HG03469 (cell line): ENCODE measurements at regions not wholly inside any gene's neighbourhood (a gene's known extent, or its start where the extent isn't known, plus 50 kb on each side); places are given as distances from the start of the nearest gene placed in this dataset.
A peak's percentile ranks its signal among the peaks of the same experiment; 100 is the strongest.

Source experiments
- ATAC-seq: cut with Tn5 transposase; IDR thresholded peaks from one replicate; pipeline ENCODE4 v1.9.1; 2021; ENCODE audit warnings: mild to moderate bottlenecking, moderate library complexity, moderate number of reproducible peaks; ENCODE audit not compliant: unreplicated experiment

DNA sequence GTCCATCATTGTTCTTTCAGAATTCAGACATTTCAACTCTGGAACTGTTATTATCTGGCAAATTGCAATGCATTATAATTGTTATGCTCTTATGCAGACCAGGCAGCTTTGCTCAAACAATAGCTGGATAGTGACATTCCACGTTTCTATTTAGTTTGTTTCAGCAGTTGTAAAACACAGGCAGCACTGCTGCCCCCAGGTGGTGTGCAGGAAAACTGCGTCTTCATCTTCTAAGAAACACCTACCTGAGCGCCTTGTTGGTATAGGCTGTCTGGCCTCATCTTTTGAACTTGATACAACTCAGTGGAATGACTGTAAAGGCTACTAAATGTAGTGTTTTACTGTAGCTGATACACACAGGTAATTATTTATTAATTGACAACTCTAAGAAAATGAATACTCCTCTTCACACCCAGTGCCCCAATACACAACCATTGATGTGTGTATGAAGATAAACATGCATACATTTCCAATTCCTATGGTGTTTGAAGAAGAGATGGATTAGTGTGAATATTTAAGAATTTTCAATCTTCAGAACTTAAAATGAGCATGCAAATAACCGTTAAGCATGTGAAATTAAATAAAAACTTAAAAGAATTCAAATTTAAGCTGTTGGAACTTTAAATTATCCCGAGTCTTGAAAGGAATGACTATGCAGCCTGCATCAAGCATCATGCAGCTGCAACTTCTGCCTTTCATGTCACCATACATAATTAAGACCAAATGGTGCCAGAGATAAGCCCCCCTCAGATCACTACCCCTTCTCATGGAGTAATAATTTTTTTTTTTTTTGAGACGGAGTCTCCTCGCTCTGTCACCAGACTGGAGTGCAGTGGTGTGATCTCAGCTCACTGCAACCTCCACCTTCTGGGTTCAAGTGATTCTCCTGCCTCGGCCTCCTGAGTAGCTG lies 85.6 kb downstream of the CD8B2 start:
- ATAC-seq = no peak

DNA sequence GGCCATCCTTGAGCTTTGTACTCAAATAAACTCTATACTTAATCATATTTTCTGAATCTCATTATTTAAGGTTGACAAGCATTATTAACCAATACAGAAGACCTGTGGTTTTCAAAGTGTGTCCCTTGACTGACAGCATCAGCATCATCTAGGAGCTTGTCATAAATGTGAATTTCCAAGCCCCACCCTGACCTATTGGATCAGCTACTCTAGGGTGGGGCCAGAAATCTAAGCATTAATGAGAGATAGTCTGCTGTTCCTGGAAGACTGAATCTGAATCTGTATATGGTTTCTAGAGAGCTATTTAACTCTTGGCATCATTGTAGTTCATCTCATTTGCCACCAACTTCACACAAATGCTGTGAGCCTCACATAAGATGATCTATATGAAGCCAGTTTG lies 86.6 kb downstream of the CD8B2 start:
- ATAC-seq = no peak

DNA sequence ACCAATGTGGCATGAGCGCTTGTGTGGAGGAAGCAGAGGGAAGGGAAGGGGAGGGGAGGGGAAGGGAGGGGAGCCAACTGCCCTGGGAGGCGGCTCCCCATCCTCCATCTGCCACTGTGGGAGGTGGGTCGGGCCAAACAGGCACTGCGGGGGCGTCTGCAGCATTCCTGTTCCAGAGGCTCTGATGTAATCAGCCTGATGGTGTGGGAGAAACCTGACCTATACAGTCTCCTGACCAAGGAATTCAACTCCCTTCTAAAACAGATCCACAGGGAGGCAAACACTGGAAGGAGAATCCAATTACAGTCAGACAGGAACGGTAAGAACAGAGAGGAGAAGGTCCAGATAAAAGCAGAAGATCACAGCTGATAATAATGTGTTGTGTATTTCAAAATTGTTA lies 88.8 kb downstream of the CD8B2 start:
- ATAC-seq = no peak

DNA sequence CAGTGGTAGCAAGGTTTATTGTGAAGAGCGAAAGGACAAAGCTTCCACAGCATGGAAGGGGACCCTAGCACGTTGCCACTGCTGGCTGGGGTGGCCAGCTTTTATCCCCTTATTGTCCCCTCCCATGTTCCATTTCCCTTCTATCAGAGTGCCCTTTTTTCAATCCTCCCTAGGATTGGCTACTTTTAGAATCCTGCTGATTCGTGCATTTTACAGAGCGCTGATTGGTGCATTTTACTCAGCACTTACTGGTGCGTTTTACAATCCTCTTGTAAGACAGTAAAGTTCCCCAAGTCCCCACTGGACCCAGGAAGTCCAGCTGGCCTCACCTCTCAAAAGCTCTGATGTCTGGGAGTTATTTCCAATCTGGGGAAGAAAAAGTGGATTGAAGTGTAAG lies 90.1 kb downstream of the CD8B2 start:
- no peak for ATAC-seq

DNA sequence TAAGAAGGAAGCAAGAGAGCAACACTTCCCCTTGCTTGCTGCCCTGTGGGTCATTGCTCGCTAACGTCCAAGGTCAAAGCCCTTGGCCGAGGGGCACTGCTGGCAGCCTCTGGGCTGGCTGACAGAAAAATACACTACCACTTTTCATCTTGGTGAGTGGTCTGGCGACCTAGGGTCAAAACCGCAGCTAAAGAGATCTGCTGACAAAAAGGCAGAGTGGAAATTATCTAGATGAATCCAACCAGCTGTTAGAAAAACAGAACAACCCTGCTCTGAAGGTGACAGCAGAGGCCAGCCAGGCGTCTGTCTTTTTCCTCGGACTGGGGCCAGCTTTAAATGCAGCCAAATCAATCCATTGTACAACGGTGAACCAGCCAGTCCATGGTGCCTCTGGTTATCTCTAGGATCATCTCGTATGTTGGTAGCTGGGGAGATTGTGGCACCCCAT lies 92.6 kb downstream of the CD8B2 start:
- ATAC-seq = no peak

DNA sequence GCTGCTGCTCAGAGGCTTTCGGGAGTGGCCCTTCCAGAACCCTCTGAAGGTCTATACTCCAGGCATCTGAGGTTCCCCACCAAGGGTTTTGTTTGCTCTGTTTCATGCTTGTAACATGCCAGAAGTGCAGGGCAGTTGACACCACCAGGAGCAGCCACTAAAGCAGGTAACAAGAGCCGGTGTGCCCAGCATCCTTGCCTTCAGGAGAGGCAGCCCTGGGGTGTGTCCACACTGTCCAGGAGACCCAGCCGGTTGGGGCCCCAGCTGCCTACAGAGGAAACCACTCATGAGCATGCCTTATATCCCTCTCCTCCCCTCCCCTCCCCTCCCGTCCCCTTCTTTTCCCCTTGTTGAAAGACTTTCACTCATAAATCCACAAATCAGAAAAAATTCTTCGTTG lies 93.1 kb downstream of the CD8B2 start:
- no peak for ATAC-seq

DNA sequence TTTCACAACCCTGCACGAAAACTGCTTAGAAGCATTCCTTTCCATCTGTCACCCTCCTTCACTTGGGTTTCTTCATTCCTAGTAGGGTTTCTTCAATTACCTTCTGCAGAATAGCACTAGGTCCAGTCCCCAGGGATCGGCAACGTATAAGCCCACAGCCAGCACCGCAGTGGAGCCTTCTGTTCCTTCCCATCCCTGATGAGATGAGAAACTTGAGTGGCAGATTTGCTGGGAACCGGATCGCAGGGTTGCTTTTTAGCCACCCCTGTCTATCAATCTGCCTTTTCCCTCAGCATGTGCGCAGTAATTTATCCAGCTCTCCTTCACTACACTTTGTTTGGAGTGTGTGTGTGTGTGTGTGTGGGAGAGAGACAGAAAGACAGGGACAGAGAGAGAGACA lies 94.2 kb downstream of the CD8B2 start:
- no peak for ATAC-seq

DNA sequence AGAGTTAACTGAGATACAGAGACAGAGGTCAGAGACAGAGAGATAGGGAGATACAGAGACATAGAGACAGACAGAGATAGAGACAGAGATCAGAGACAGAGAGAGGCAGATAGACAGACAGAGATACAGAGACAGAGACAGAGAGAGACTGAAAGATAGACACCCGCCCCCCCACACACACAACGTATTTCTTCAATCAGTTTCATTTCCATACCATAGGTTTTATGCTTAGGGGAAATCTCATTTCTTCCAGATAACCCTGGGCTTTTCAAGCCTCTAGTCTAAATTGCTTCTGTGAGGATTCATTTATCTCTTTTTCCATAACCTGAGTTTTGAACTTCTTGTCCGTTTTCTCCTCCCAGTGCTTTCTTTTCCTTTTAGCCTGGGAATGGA lies 94.6 kb downstream of the CD8B2 start:
- no peak for ATAC-seq

DNA sequence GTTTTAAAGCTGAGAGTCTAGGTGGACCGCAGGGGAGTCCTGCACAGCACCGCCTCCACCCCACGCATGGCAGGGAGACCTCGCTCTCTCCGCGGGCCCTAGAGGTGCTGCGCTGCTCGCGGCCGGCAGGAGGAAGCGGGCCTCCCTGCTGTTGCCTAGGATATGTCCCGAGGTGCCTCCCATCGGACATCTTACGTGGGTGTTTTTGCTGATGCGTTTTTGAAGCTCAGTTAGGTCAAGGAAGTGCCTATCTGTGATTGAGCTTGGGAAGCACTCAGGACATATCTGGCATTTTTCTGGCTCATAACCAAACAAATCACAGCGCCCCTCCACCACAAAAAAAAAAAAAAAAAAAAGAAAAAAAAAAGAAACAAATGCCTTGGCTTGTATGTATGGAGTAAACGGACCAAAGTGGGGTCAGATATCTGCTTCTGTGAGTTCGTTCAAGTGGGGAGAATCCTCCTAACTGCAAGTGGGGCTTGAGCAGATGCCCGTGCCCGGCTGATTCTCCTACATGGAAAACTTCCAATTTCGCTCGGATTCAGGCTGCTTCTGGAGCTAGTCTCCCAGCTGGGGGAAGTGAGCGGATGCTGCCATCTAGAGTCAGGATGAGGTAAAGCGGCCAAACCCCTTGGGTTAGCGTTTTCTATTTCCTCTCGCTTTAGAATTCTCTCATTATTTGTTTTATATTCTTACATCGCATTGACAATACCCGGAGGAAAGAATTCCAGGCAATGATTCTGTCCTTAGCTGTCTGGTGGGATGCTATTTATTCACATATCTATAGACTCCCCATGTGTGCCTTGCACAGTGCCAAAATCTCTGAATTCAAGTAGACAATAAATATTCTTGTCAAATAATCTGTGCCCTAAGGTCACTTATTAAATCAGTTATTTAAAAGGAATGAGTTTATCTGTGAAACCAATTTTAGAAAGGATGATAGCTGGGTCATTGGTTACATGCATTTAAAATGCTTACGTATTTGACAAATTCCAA lies 95.3 kb downstream of the CD8B2 start:
- ATAC-seq = peak; percentile 51

DNA sequence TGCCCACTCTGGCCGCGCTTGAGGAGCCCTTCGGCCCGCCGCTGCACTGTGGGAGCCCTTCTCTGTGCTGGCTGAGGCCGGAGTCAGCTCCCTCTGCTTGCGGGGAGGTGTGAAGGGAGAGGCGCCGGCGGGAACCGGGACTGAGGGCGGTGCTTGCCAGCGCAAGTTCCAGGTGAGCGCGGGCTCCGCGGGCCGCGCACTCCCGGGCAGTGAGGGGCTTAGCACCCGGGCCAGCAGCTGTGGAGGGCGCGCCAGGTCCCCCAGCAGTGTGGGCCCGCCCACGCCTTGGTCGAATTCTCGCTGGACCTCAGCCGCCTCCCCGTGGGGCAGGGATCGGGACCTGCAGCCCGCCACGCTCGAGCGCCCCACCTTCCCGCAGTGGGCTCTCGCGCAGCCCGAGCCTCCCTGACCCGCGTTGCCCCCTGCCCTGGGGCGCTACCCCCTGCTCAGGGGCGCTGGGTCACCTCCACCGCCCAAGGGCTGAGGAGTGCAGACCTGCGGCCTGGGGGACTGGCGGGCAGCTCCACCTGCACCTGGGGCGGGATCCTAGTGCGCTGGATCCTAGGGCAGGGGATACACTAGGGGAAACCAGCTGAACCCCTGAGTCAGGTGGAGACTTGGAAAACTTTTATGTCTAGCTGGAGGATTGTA lies 97.3 kb downstream of the CD8B2 start:
- no peak for ATAC-seq

DNA sequence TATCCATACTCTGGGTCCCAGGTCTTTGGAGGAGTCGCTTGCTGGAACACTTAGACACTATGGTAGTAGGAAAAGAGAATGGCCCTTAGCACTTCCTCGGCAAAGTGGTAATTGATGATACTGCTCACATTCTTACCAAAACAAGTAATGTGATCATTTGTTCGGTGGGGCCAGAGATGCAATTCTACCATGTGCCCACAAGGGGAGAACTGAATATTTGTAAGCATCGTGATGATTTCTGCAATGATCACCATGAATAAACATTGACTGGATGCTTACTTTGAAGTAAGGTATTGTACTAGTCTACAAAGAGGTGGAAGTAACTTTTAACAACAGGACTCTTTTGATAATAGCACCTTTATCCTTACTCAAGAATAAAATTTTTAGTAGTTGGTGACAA lies 109.7 kb downstream of the CD8B2 start:
- ATAC-seq = no peak

DNA sequence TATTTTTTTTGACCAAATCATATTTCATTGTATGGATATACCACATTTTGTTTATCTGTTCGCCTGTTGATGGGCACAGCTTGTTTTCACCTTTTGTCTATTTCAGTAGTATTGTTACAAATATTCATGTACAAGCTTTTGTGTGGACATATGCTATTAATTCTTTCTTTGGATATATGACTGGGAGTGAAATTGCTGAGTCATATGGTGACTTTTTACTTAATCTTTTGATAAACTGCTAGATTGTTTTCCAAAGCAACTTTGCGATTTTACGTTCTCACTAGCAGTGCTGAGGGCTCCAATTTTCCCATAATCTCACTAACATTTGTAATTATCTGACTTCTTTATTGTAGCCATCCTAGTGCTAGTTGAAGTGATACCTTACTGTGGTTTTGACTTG lies 112.4 kb downstream of the CD8B2 start:
- ATAC-seq = no peak

DNA sequence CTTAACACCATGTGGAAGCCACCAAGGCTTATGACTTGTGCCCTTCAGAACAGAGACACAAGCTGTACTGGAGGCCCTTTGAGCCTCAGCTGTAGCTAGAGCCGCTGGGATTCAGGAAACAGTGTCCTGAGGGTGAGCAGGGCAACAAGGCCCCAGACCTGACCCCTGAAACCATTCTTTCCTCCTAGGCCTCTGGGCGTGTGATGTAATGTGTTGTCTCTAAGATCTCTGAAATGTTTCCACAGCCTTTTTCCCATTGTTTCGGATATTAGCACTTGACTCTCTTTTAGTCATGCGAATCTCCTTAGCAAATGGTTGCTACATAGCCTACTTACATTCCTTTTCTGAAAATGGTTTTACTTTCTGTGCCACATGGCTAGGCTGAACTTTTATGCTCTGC lies 114.9 kb downstream of the CD8B2 start:
- no peak for ATAC-seq

DNA sequence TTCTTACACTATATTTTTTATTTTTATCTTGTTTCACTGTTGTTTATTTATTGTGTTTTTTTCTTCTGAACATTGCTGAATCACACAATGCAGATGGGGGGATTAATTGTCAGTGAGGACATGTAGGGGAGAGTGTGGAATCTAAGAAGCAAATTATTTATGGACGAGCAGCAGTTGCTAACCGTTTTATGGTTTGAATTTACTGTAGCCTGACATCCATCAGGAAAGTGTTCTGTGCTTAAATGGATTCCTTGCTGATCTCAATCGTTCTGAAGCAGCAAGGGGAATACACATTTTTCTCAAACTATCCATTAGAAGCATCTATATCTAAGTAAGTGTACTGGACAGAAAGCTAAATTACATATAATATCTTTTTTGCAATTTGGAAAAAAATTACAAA lies 119.5 kb downstream of the CD8B2 start:
- no peak for ATAC-seq

DNA sequence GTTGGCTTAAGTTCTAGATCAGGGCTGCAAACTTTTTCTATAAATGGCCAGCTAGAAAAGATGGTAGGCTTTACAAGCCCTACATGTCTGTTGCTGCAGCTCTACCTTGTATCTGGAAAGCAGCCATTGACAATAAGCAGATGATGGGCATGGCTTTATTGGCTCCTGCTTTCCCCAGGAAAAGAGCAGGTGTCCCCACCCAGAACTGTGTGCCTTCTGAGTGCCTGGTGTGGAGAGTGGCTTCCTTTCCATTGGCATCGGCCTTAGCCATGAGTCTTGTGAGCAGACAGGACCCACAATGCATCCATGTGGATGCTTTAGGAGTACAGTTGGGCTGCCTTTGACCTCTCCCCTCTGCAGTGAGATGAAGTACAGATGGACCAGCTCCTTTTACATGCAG lies 120.2 kb downstream of the CD8B2 start:
- ATAC-seq = no peak

DNA sequence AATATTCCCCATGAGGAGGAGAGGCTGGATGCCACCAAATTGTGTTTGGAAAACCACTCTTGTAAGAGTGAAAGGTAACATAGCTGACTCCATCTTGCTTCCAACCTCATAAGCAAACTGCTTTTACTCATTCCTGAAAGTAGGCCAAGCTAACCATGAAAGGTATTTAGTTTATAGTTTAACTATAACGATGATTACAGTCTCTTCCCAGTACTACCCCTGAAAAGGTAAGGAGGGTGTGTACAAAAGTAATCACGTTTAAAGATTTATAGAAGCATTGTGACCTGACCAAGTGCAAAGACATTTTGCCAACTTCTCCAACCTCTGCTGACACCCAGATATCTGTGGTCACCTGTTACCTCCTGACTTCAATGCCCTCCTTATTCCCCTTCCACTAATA lies 122.6 kb downstream of the CD8B2 start:
- no peak for ATAC-seq

DNA sequence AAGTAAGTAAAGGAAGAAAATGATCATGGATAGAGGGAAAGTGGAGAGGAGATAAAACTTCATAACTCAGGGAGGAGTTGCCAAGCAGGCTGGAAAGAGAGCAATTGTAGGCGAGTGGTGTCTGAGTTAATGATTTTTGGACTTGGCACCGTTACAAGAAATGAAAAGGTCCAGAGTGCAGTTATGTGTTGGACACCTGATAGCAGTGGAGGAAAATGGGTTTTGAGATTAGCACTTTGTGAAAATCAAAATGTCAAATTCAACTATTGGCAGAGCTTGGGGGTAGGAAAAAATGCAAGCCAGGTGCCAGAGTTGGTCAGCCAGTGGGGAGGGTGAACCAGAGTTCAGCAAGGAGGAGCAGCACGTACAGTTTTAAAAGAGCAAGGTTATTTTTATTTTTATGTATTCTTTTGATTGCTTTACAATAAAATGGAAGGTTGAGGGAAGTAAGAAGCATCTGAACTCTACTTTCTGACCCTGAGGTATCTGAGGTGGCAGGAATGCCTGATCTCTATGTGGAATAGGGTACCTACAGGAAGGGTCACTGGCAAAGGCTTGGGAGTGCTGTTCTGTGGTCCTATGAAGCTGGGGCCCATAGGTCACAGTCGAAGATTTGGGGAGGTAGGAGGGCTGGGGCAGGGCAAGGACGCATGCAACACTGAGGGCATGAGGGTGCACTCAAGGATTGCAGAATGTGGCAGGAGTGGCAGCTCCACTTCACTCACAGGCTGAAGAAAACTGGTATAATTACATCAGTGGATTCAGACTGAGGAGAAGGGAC lies 127.5 kb downstream of the CD8B2 start:
- ATAC-seq = no peak

DNA sequence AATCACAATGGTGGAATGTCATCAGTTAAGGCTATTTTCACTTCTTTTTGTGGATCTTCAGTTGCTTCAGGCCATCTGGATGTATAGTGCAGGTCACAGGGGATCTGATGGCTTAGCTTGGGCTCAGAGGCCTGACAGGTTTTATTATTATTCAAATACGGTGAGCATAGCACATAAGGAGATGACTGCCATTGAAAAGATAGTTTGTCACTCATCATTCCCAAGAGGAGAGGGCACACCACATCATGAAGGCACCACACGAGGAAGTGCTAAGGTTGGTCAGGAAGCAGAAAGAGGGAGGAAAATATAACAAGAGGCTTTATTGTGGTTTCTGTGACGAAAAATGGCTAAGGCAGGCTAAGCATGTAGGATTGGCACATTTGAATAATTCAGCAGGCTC lies 131.4 kb downstream of the CD8B2 start:
- ATAC-seq = no peak

DNA sequence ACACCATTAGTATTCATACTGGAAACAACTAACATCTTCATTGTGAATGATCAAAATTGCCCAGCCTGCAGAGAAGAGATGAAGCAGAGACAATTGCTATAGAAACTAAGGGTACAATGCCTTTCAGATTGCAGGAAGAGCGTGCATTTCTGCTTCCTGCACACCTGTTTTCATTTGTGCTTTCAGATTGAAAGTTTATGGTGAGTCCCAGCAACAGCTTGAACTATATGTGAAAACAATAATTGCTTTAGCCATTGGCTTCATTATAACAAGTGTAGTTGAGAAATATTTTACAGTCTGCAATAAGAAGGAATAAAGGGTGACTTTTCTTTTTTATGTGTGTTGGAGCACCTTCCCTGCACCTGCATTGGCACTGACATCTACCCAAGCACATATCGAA lies 136.3 kb downstream of the CD8B2 start:
- no peak for ATAC-seq

DNA sequence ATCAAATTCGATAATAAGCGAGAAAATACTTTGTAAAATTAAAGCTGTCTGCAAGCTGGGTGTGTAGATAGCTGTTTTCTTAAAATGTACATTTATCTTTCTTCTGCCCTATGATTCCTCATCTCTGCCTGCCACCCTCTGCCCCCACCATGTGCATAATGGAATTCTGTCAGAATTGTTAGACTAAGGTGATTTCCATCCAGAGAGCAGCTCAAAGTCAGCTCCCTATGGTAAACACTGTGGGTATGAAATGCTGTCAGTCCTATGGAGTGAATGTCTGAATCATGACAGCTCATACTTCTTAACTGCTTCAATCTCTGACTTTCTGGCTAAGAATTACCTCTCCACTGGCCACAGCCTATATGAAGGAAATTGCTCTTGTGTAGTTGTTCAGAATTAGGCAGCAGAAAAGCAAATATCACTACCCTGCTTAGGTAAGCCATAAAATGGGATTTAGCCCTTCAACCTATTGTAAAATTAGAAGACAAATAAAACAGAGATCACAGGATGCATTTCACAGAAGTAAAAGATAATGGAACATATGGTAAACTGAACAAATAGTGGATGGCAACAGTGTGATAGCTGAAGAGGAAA lies 137.7 kb downstream of the CD8B2 start:
- ATAC-seq = no peak
